ENCODE measurements at regions not wholly inside any gene's neighbourhood (a gene's known extent, or its start where the extent isn't known, plus 50 kb on each side); places are given as distances from the start of the nearest gene placed in this dataset.

DNA sequence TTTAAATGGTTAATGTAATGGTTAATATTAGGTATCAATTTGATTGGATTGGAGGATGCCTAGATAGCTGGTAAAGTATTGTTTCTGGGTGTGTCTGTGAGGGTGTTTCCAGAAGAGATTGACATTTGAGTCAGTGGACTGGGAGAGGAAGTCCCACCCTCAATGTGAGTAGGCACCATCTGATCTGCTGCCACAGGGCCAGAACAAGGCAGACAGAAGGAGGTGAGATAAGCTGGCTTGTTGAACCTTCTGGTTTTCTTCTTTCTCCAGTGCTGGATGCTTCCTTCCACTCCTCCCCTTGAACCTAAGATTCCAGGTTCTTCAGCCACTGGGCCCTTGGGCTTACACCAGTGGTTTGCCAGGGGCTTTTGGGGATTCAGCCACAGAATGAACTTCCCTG, 756.5 kb upstream of the LRFN5 start:
- Histone ChIP-seq H3K27ac (no peak overlapping the region), H3K9me3 (peaks cover 0 to 11% (median 0%) of the 10 kb centered on the region in 3 donors), H3K27me3 (no peaks in the 10 kb centered on the region), H3K4me1 (no peaks in the 10 kb centered on the region), H3K36me3 (no peaks in the 10 kb centered on the region), H3K4me3 (no peak overlapping the region)
- intact Hi-C loops (cut with DNase I), result no loop called here
- no peak for DNase-seq
- TF ChIP-seq, protein P1, sequence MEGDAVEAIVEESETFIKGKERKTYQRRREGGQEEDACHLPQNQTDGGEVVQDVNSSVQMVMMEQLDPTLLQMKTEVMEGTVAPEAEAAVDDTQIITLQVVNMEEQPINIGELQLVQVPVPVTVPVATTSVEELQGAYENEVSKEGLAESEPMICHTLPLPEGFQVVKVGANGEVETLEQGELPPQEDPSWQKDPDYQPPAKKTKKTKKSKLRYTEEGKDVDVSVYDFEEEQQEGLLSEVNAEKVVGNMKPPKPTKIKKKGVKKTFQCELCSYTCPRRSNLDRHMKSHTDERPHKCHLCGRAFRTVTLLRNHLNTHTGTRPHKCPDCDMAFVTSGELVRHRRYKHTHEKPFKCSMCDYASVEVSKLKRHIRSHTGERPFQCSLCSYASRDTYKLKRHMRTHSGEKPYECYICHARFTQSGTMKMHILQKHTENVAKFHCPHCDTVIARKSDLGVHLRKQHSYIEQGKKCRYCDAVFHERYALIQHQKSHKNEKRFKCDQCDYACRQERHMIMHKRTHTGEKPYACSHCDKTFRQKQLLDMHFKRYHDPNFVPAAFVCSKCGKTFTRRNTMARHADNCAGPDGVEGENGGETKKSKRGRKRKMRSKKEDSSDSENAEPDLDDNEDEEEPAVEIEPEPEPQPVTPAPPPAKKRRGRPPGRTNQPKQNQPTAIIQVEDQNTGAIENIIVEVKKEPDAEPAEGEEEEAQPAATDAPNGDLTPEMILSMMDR (IDR thresholded peaks at IDR 0.05), result no peak
- no peak for TF ChIP-seq POLR2A (IDR thresholded peaks at IDR 0.05)

- Histone ChIP-seq H3K27ac (no peak overlapping the region), H3K4me1 (no peaks in the 10 kb centered on the region), H3K27me3 (no peaks in the 10 kb centered on the region), H3K9me3 (peaks cover 0 to 2% (median 0%) of the 10 kb centered on the region in 3 donors), H3K36me3 (no peaks in the 10 kb centered on the region), H3K4me3 (no peak overlapping the region)
- no peak for DNase-seq
- intact Hi-C loops (cut with DNase I), result no loop called here
- TF ChIP-seq POLR2A (IDR thresholded peaks at IDR 0.05), result no peak
- TF ChIP-seq, protein P1 (IDR thresholded peaks at IDR 0.05), result no peak
Measured at GRCh38 chr14:40847480-40847879, 759.2 kb upstream of the LRFN5 start.

DNA sequence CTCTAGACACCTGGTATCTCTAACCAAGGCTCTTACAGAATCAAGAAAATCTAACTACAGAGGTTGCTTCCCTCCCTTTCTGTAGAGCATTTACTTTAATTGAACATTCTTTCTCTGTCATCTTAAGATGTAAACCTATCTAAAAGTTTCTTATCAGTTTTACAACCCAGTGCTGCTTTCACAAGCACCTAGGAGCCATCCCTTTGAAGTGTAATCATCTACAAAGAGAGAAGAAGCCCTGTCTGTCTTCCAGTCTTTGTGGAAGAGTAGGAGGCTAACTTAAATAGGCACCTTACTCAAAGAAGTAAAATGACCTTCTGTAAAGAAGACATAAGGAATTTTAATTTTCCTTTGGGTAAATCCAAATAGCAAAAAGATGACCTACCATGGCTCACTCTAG, 763.9 kb upstream of the LRFN5 start:
- DNase-seq, result no peak

GRCh38 chr14:40841886-40842285, 764.8 kb upstream of the LRFN5 start:
- Histone ChIP-seq H3K4me1 (no peaks in the 10 kb centered on the region), H3K9me3 (peaks cover 0 to 4% (median 0%) of the 10 kb centered on the region in 3 donors), H3K27ac (no peak overlapping the region), H3K4me3 (no peak overlapping the region), H3K36me3 (no peaks in the 10 kb centered on the region), H3K27me3 (no peaks in the 10 kb centered on the region)
- TF ChIP-seq POLR2A (IDR thresholded peaks at IDR 0.05), result no peak
- TF ChIP-seq, protein P1 (IDR thresholded peaks at IDR 0.05), result no peak
- DNase-seq, result no peak
- intact Hi-C loops (cut with DNase I), result no loop called here
- 41 to 42% methylated on average over 1 of the region's 1 CpG for WGBS, 2 donors

More for the DNA sequence above, 763.9 kb upstream of the LRFN5 start:
- Histone ChIP-seq H3K27me3 (no peaks in the 10 kb centered on the region), H3K36me3 (no peaks in the 10 kb centered on the region), H3K9me3 (peaks cover 0 to 6% (median 0%) of the 10 kb centered on the region in 3 donors), H3K4me3 (no peak overlapping the region), H3K4me1 (no peaks in the 10 kb centered on the region), H3K27ac (no peak overlapping the region)
- TF ChIP-seq POLR2A (IDR thresholded peaks at IDR 0.05), result no peak
- TF ChIP-seq, protein P1 (IDR thresholded peaks at IDR 0.05), result no peak
- intact Hi-C loops (cut with DNase I), result no loop called here

DNA sequence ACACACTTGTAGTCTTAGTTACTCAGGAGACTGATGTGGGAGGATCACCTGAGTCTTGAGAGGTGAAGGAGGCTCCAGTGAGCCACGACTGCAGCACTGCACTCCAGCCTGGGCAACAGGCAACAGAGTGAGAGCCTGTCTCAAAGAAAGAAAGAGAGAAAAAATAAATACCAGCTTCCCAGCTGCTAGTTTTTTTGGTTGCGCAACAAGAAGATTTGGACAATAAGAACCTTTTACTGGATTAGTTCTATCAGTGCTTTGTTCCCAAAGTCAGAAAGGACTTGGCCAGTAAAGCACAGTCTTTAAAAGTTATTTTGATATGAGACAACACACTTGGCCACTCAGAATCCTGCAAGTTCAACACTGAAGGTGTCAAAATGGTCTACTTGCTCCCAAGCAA, 768.1 kb upstream of the LRFN5 start:
- H3K4me1 ChIP-seq, result no peaks in the 10 kb centered on the region
- intact Hi-C loops (cut with DNase I), result no loop called here
- no peaks in the 10 kb centered on the region for H3K36me3 ChIP-seq
- no peak overlapping the region for H3K27ac ChIP-seq
- no peaks in the 10 kb centered on the region for H3K27me3 ChIP-seq
- TF ChIP-seq, protein P1 (IDR thresholded peaks at IDR 0.05), result no peak
- no peak for TF ChIP-seq POLR2A (IDR thresholded peaks at IDR 0.05)
- H3K9me3 ChIP-seq, result peaks cover 0 to 4% (median 0%) of the 10 kb centered on the region in 3 donors
- WGBS, 2 donors, result 57 to 64% methylated on average over 2 of the region's 2 CpGs
- no peak for DNase-seq
- H3K4me3 ChIP-seq, result no peak overlapping the region
